C4-2B (cell line): ENCODE measurements at regions not wholly inside any gene's neighbourhood (a gene's known extent, or its start where the extent isn't known, plus 50 kb on each side); places are given as distances from the start of the nearest gene placed in this dataset.

Experiments used
- H3K27ac ChIP-seq: fragments of 450-650 bp; 2 replicates; pipeline ENCODE4 v1.5.1; 2017
- CTCF ChIP-seq: fragments of 450-650 bp; conservative IDR thresholded peaks from 2 replicates; pipeline ENCODE4 v1.5.1; 2017; ENCODE audit warnings: mild to moderate bottlenecking
- ZFX ChIP-seq: fragments of 450-650 bp; IDR thresholded peaks from 2 replicates; pipeline ENCODE4 v1.6.1; 2017

DNA sequence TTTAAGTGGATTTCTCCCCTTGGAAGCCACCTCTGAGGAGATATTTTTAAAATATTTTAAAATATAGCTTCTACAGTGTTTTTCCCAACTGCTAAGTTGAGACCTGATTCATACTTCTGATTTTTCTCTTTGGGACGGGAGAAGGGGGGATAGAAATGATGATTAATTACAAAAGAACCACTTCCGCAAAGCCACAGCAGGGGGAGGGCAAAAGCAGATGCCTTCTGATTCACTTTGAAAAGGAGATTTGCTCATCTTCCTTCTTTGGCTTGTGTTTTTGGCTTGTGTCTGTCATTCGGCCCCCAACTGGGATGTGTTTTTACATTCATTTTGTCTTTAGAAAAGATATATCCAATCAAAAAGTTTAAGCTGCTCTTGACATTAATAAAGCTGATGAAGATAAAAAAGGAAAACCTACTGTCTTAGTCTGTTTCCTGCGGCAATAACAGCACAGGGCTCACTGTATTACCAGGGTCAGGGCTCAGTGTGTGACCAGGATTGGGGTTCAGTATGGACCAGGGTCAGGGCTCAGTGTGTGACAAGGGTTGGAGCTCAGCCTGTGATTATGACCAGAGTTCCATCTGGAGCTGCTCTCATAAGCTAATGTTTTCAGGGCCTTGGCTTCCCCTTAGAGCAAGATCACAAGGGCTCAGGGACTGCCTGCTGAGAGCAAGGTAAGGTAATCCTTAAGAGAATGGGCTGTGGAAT is 223.2 kb downstream of the MTHFS start:
- H3K27ac ChIP-seq, result no peak overlapping the region
- TF ChIP-seq ZFX (no peak), CTCF (no peak)

DNA sequence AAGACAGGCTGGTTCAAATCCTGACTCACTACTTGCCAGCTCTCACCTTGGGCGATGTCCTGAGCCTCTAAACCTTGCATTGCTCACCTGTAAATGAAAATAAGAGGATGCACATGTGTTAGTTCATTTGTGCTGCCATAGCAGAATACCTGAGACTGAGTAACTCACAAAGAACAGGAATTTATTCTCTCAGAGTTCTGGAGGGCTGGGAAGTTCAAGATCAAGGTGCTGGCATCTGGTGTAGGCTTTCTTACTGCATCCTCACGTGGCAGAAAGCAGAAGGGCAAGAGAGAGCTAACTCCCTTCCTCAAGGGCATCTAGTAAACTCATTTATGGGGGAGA is 222.7 kb downstream of the MTHFS start:
- H3K27ac ChIP-seq, result no peak overlapping the region
- TF ChIP-seq CTCF (no peak), ZFX (no peak)

DNA sequence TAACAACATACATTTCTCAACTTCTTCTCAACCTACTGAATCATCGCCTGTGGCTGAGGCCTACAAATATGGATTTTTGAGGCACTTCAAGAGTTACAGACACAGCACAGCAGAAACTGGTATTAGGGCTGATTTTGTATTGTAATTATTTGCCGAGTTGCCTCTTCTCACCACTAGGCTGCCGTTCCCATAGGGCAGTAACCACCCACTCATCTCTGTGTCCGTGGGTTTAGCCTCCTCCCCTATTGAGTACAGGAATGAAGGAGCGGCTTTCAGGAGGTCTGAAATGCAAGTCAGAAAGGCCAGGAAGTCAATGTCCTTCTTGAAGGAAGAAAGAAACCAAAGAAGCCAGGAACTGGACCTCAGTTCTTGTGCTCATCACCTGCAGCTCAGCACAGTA is 220.8 kb downstream of the MTHFS start:
- no peak for TF ChIP-seq ZFX
- TF ChIP-seq CTCF, result peak; percentile 12; the same call in 1 of the 2 replicates
- H3K27ac ChIP-seq, result no peak overlapping the region

- TF ChIP-seq ZFX (no peak), CTCF (no peak)
- no peak overlapping the region for H3K27ac ChIP-seq
Measured at GRCh38 chr15:79676621-79677020, 220.2 kb downstream of the MTHFS start.

GRCh38 chr15:79677241-79677640 is 219.6 kb downstream of the MTHFS start:
- TF ChIP-seq CTCF (no peak), ZFX (no peak)
- H3K27ac ChIP-seq, result no peak overlapping the region

- no peak for TF ChIP-seq ZFX
- TF ChIP-seq CTCF, result no peak
- H3K27ac ChIP-seq, result no peak overlapping the region
Measured at GRCh38 chr15:79678032-79678701, 218.6 kb downstream of the MTHFS start.

DNA sequence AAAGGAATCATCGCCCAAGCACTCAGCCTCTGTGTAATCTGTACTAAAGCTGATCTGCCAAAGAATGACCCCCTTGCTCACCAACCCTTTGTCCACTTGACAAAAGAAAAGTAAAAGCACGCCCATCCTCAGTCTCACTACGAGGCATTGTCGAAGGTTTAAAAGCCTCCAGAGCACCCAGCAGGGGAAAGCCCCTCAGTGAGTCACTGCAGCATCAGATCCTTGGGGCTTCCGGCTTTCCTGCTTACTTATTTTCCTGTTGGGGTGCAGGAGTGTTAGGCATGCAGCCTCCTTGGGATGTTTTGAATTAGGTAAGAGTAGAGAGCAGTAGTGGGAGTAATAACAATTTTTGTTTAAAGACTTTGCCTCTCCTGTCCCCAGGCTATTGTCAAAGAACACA is 216.1 kb downstream of the MTHFS start:
- H3K27ac ChIP-seq, result no peak overlapping the region
- no peak for TF ChIP-seq ZFX
- no peak for TF ChIP-seq CTCF
